ENCODE measurements at regions not wholly inside any gene's neighbourhood (a gene's known extent, or its start where the extent isn't known, plus 50 kb on each side); places are given as distances from the start of the nearest gene placed in this dataset.

DNA sequence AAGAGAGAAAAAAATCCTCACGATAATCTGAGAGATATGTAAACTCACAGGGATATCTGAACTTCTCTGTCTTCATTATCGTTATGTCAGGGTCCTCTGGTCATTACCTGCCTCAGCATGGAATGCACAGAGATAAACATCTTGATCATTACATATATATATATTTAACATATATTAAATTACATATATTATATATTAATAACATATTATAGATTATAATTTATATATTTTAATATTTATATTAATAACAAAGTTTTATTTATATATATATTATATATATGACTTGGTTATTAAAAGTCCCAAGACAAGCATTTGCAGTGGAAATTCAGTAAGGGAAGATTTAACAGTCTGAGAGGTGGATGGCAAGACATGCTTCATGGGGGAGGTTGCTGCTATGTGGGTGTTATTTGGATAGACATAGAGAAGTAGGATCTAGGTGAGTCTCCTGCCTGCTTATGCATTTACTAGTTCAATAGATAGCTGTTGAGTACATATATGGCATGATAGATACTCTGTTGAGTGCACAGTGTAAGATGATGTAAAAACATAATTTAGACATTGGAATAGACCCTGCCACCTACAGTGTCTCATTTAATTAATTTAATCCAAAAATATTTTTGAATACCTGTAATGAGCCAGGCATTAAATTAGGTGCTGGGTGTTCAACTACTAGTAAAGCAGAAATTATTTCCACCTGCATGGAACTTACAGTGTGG lies 255.2 kb downstream of the RAD51AP2 start:
- Histone ChIP-seq H3K9me3 (no peaks in the 10 kb centered on the region), H3K4me1 (no peaks in the 10 kb centered on the region)
- 94% methylated on average over 2 of the region's 2 CpGs for WGBS

DNA sequence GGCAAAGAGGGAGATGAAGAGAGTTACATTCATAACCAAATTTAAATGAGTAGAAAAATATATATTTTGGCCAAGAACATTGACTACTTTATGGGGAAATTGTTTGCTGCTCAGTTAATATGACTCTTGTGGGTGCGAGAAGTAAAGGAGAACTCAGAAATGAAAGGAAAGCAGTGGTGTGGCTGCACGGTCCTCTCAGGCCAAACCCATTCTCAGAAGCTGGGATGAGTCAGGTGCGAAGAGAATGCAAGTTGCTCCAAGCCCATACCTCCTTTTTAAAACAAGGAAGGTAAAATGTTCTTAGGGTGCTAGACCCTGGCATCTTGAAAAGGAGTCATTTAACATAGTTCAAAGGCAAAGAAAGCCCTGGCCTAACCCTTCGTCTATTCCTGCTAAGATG lies 258.6 kb downstream of the RAD51AP2 start:
- Histone ChIP-seq H3K4me1 (no peaks in the 10 kb centered on the region), H3K9me3 (no peaks in the 10 kb centered on the region), H3K4me3 (no peak overlapping the region), H3K27me3 (no peaks in the 10 kb centered on the region), H3K36me3 (no peaks in the 10 kb centered on the region), H3K27ac (no peak overlapping the region)
- no peak for TF ChIP-seq POLR2A (IDR thresholded peaks at IDR 0.05)
- no peak for TF ChIP-seq POLR2AphosphoS5 (IDR thresholded peaks at IDR 0.05)
- TF ChIP-seq EP300 (IDR thresholded peaks at IDR 0.05), result no peak
- TF ChIP-seq, protein P1, sequence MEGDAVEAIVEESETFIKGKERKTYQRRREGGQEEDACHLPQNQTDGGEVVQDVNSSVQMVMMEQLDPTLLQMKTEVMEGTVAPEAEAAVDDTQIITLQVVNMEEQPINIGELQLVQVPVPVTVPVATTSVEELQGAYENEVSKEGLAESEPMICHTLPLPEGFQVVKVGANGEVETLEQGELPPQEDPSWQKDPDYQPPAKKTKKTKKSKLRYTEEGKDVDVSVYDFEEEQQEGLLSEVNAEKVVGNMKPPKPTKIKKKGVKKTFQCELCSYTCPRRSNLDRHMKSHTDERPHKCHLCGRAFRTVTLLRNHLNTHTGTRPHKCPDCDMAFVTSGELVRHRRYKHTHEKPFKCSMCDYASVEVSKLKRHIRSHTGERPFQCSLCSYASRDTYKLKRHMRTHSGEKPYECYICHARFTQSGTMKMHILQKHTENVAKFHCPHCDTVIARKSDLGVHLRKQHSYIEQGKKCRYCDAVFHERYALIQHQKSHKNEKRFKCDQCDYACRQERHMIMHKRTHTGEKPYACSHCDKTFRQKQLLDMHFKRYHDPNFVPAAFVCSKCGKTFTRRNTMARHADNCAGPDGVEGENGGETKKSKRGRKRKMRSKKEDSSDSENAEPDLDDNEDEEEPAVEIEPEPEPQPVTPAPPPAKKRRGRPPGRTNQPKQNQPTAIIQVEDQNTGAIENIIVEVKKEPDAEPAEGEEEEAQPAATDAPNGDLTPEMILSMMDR (IDR thresholded peaks at IDR 0.05), result no peak
- 89% methylated on average over 4 of the region's 4 CpGs for WGBS
- no peak for DNase-seq (ENCODE audit: low spot score in 2 of 2)

More for the DNA sequence above, 255.2 kb downstream of the RAD51AP2 start:
- no peak for DNase-seq (ENCODE audit: low spot score in 2 of 2)
- H3K27me3 ChIP-seq, result no peaks in the 10 kb centered on the region
- no peak overlapping the region for H3K4me3 ChIP-seq
- no peak overlapping the region for H3K27ac ChIP-seq
- H3K36me3 ChIP-seq, result no peaks in the 10 kb centered on the region
- TF ChIP-seq POLR2AphosphoS5 (IDR thresholded peaks at IDR 0.05) (no peak), EP300 (IDR thresholded peaks at IDR 0.05) (no peak), POLR2A (IDR thresholded peaks at IDR 0.05) (no peak)
- TF ChIP-seq, protein P1 (IDR thresholded peaks at IDR 0.05), result no peak

DNA sequence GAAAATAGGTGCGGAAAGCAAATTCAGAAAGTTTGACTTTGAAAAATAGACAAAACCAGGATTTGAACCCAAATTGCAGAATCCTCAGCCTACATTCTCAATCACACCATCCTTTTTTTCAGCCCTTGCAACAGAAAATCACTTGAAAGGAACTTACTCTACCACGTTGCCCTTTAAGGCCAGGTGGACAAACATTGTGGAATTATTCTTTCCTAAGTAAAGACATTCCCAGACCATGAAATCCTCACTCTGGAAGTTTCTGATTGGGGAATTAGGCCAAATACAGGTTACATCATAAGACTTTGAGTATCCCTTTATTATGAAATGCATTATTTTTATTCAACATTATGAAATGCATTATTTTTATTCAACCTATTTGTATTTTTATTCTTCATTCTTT lies 259.4 kb downstream of the RAD51AP2 start:
- no peaks in the 10 kb centered on the region for H3K36me3 ChIP-seq
- WGBS, result 56% methylated on average over 2 of the region's 2 CpGs

DNA sequence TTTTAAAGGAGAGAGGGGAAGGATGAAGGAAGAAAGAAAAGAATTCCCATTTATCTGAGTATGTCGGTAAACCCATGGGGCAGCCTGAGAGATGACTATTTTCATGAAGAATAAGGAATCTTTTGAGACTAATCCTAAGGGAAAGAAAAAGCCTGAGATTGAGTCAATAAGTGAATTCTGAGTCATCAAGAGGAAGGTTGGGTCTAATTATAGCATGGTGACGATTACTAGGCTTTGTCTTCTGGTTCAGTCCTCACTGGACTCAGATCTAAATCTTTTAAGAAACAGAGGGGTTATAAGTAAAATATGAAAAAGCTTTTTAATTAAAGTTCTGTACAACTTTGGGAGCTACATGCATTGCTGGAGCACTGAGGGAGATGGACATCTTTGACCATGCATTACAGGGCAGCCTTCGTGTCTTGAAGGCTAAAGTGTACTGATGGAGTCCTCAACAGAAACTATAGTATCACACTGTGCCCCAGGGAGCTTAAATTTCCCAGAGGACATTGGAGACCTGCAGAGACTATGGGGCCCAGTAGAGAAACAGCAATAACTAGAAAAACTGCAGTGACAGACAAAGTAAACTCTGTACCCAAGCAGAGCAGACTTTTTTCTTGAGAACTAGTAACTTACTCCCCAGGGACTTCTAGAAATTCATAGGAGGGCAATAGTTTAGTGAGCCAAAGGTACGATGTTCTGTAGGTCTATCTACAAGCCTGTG lies 260.9 kb downstream of the RAD51AP2 start:
- no peak overlapping the region for H3K27ac ChIP-seq
- no peak for DNase-seq (ENCODE audit: low spot score in 2 of 2)

More for the DNA sequence above, 259.4 kb downstream of the RAD51AP2 start:
- Histone ChIP-seq H3K27me3 (no peaks in the 10 kb centered on the region), H3K4me1 (no peaks in the 10 kb centered on the region), H3K27ac (no peak overlapping the region), H3K4me3 (no peak overlapping the region), H3K9me3 (no peaks in the 10 kb centered on the region)
- no peak for DNase-seq (ENCODE audit: low spot score in 2 of 2)
- TF ChIP-seq POLR2A (IDR thresholded peaks at IDR 0.05) (no peak), POLR2AphosphoS5 (IDR thresholded peaks at IDR 0.05) (no peak), EP300 (IDR thresholded peaks at IDR 0.05) (no peak)
- TF ChIP-seq, protein P1 (IDR thresholded peaks at IDR 0.05), result no peak

DNA sequence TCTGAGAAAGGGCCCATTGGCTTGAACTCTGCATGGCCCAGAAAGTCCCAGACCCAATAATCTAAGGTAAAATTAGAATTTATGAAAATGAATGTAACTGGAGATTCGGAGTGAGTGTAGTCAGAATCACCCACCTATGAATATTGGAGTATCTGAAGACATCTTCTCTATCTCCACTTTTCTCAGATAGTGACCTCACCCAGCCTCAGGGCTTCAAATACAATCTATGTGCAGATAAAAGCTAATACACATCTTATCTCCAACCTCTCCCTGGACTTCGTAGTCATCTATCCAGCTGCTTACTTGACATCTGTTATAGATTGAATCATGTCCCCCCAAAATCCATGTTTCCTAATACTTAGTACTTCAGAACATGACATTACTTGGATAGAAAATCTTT lies 263.2 kb downstream of the RAD51AP2 start:
- TF ChIP-seq POLR2A (IDR thresholded peaks at IDR 0.05), result no peak
- no peak for TF ChIP-seq POLR2AphosphoS5 (IDR thresholded peaks at IDR 0.05)
- TF ChIP-seq, protein P1 (IDR thresholded peaks at IDR 0.05), result no peak
- no peak for TF ChIP-seq EP300 (IDR thresholded peaks at IDR 0.05)
- DNase-seq (ENCODE audit: low spot score in 2 of 2), result no peak
- Histone ChIP-seq H3K4me3 (no peak overlapping the region), H3K27me3 (no peaks in the 10 kb centered on the region), H3K4me1 (no peaks in the 10 kb centered on the region), H3K9me3 (no peaks in the 10 kb centered on the region), H3K27ac (no peak overlapping the region), H3K36me3 (no peaks in the 10 kb centered on the region)
- 74% methylated on average over 2 of the region's 2 CpGs for WGBS

More for the DNA sequence above, 260.9 kb downstream of the RAD51AP2 start:
- Histone ChIP-seq H3K9me3 (no peaks in the 10 kb centered on the region), H3K36me3 (no peaks in the 10 kb centered on the region), H3K4me3 (no peak overlapping the region), H3K4me1 (no peaks in the 10 kb centered on the region), H3K27me3 (no peaks in the 10 kb centered on the region)
- WGBS, result 70% methylated on average over 4 of the region's 4 CpGs
- no peak for TF ChIP-seq POLR2A (IDR thresholded peaks at IDR 0.05)

Measured in suprapubic skin (tissue), 4 donors.